ENCODE measurements at regions not wholly inside any gene's neighbourhood (a gene's known extent, or its start where the extent isn't known, plus 50 kb on each side); places are given as distances from the start of the nearest gene placed in this dataset.
"Not testable (repeated sequence)": the region's sequence is repeated elsewhere in the genome, so short reads cannot be mapped to it uniquely, and the experiment has no call there.

- no peak overlapping the region for H3K4me3 ChIP-seq (ENCODE audit: low read length in 2 of 2)
- no peak overlapping the region for H4K91ac ChIP-seq (ENCODE audit: low read depth, low read length, poor library complexity)
- H4K8ac ChIP-seq (ENCODE audit: low read depth, low read length) = no peak overlapping the region
- no peak overlapping the region for H3K14ac ChIP-seq (ENCODE audit: low read length)
- no peak overlapping the region for H2AFZ ChIP-seq (ENCODE audit: low read length)
- DNase-seq (ENCODE audit: low spot score) = no peak
- no peaks in the 10 kb centered on the region for H3K79me1 ChIP-seq (ENCODE audit: low read depth, low read length)
- no CpG with 5 or more reads among the region's 4 CpGs for WGBS, 2 donors (ENCODE audit: extremely low coverage in 2 of 2, insufficient read length in 2 of 2, insufficient replicate concordance in 1 of 2)
- no peak overlapping the region for H2AK5ac ChIP-seq (ENCODE audit: low read depth, low read length)
- no peak overlapping the region for H2BK5ac ChIP-seq (ENCODE audit: low read length)
- no peak overlapping the region for H3K18ac ChIP-seq (ENCODE audit: low read length)
- H2BK12ac ChIP-seq (ENCODE audit: low read length) = no peak overlapping the region
- no peak overlapping the region for H3K23ac ChIP-seq (ENCODE audit: low read depth, low read length, poor library complexity)
- H3K27ac ChIP-seq (replicated peaks; ENCODE audit: low read length) = no peak overlapping the region
- H3K4me1 ChIP-seq (ENCODE audit: control insufficient read depth in 2 of 2, insufficient read depth in 1 of 2, low read depth in 1 of 2, low read length in 2 of 2) = no peaks in the 10 kb centered on the region
- H3K4ac ChIP-seq (ENCODE audit: low read length) = no peak overlapping the region
- H3K27me3 ChIP-seq (ENCODE audit: control insufficient read depth in 3 of 3, insufficient read depth in 3 of 3, low read depth in 1 of 3, low read length in 3 of 3) = peaks cover 0 to 2% (median 0%) of the 10 kb centered on the region in 3 experiments
- H3K9ac ChIP-seq (ENCODE audit: low read depth, low read length, poor library complexity) = no peak overlapping the region
- H3K4me2 ChIP-seq (ENCODE audit: insufficient read depth, low read length, poor library complexity, severe bottlenecking) = no peak overlapping the region
- no peak overlapping the region for H2BK15ac ChIP-seq (ENCODE audit: low read length)
- no peaks in the 10 kb centered on the region for H3K9me3 ChIP-seq (replicated peaks in 1 of 2; ENCODE audit: control insufficient read depth in 2 of 2, insufficient read depth in 1 of 2, low read depth in 1 of 2, low read length in 2 of 2)
- H3K36me3 ChIP-seq (replicated peaks in 1 of 2; ENCODE audit: control insufficient read depth in 2 of 2, insufficient read depth in 2 of 2, low read length in 2 of 2) = no peaks in the 10 kb centered on the region
- H2BK120ac ChIP-seq (ENCODE audit: low read depth, low read length) = no peak overlapping the region
These were observed 55.1 kb upstream of the PELI2 start for GRCh38 chr14:56063131-56063530.

GRCh38 chr14:56064513-56064912 is 53.7 kb upstream of the PELI2 start:
- Histone ChIP-seq H4K91ac (ENCODE audit: low read depth, low read length, poor library complexity) (no peak overlapping the region), H2BK12ac (ENCODE audit: low read length) (no peak overlapping the region), H2AK5ac (ENCODE audit: low read depth, low read length) (no peak overlapping the region), H2BK15ac (ENCODE audit: low read length) (no peak overlapping the region), H3K4me1 (ENCODE audit: control insufficient read depth in 2 of 2, insufficient read depth in 1 of 2, low read depth in 1 of 2, low read length in 2 of 2) (no peaks in the 10 kb centered on the region), H3K18ac (ENCODE audit: low read length) (no peak overlapping the region), H3K4me2 (ENCODE audit: insufficient read depth, low read length, poor library complexity, severe bottlenecking) (no peak overlapping the region), H3K9me3 (replicated peaks in 1 of 2; ENCODE audit: control insufficient read depth in 2 of 2, insufficient read depth in 1 of 2, low read depth in 1 of 2, low read length in 2 of 2) (no peaks in the 10 kb centered on the region), H3K27me3 (ENCODE audit: control insufficient read depth in 3 of 3, insufficient read depth in 3 of 3, low read depth in 1 of 3, low read length in 3 of 3) (peaks cover 0 to 3% (median 0%) of the 10 kb centered on the region in 3 experiments), H2BK5ac (ENCODE audit: low read length) (no peak overlapping the region), H3K23ac (ENCODE audit: low read depth, low read length, poor library complexity) (no peak overlapping the region), H3K9ac (ENCODE audit: low read depth, low read length, poor library complexity) (no peak overlapping the region), H3K14ac (ENCODE audit: low read length) (no peak overlapping the region), H3K4ac (ENCODE audit: low read length) (no peak overlapping the region), H3K27ac (replicated peaks; ENCODE audit: low read length) (no peak overlapping the region), H2AFZ (ENCODE audit: low read length) (no peak overlapping the region), H3K36me3 (replicated peaks in 1 of 2; ENCODE audit: control insufficient read depth in 2 of 2, insufficient read depth in 2 of 2, low read length in 2 of 2) (no peaks in the 10 kb centered on the region), H4K8ac (ENCODE audit: low read depth, low read length) (no peak overlapping the region), H3K79me1 (ENCODE audit: low read depth, low read length) (no peaks in the 10 kb centered on the region), H2BK120ac (ENCODE audit: low read depth, low read length) (no peak overlapping the region), H3K4me3 (ENCODE audit: low read length in 2 of 2) (no peak overlapping the region)
- WGBS, 2 donors (ENCODE audit: extremely low coverage in 2 of 2, insufficient read length in 2 of 2, insufficient replicate concordance in 1 of 2) = no CpG with 5 or more reads among the region's 5 CpGs
- DNase-seq (ENCODE audit: low spot score) = no peak

GRCh38 chr14:56065199-56065598 is 53.0 kb upstream of the PELI2 start:
- not testable (repeated sequence) for H3K14ac ChIP-seq (ENCODE audit: low read length); H2BK12ac ChIP-seq (ENCODE audit: low read length); H3K4me1 ChIP-seq (ENCODE audit: control insufficient read depth in 2 of 2, insufficient read depth in 1 of 2, low read depth in 1 of 2, low read length in 2 of 2); H3K4ac ChIP-seq (ENCODE audit: low read length); H2BK15ac ChIP-seq (ENCODE audit: low read length); H3K36me3 ChIP-seq (replicated peaks in 1 of 2; ENCODE audit: control insufficient read depth in 2 of 2, insufficient read depth in 2 of 2, low read length in 2 of 2); H4K8ac ChIP-seq (ENCODE audit: low read depth, low read length); H2BK5ac ChIP-seq (ENCODE audit: low read length); H3K4me2 ChIP-seq (ENCODE audit: insufficient read depth, low read length, poor library complexity, severe bottlenecking); H3K79me1 ChIP-seq (ENCODE audit: low read depth, low read length); H3K9me3 ChIP-seq (replicated peaks in 1 of 2; ENCODE audit: control insufficient read depth in 2 of 2, insufficient read depth in 1 of 2, low read depth in 1 of 2, low read length in 2 of 2); H3K27me3 ChIP-seq (ENCODE audit: control insufficient read depth in 3 of 3, insufficient read depth in 3 of 3, low read depth in 1 of 3, low read length in 3 of 3); H3K27ac ChIP-seq (replicated peaks; ENCODE audit: low read length); H4K91ac ChIP-seq (ENCODE audit: low read depth, low read length, poor library complexity); H3K18ac ChIP-seq (ENCODE audit: low read length); H2BK120ac ChIP-seq (ENCODE audit: low read depth, low read length); H2AFZ ChIP-seq (ENCODE audit: low read length); H3K23ac ChIP-seq (ENCODE audit: low read depth, low read length, poor library complexity); H2AK5ac ChIP-seq (ENCODE audit: low read depth, low read length); H3K4me3 ChIP-seq (ENCODE audit: low read length in 2 of 2); DNase-seq (ENCODE audit: low spot score); H3K9ac ChIP-seq (ENCODE audit: low read depth, low read length, poor library complexity)
- WGBS, 2 donors (ENCODE audit: extremely low coverage in 2 of 2, insufficient read length in 2 of 2, insufficient replicate concordance in 1 of 2) = no CpG with 5 or more reads among the region's 4 CpGs

- Histone ChIP-seq H2BK5ac (ENCODE audit: low read length) (no peak overlapping the region), H3K9ac (ENCODE audit: low read depth, low read length, poor library complexity) (no peak overlapping the region), H3K9me3 (replicated peaks in 1 of 2; ENCODE audit: control insufficient read depth in 2 of 2, insufficient read depth in 1 of 2, low read depth in 1 of 2, low read length in 2 of 2) (no peaks in the 10 kb centered on the region), H3K27ac (replicated peaks; ENCODE audit: low read length) (no peak overlapping the region), H3K23ac (ENCODE audit: low read depth, low read length, poor library complexity) (no peak overlapping the region), H2AFZ (ENCODE audit: low read length) (no peak overlapping the region), H2BK120ac (ENCODE audit: low read depth, low read length) (no peak overlapping the region), H3K36me3 (replicated peaks in 1 of 2; ENCODE audit: control insufficient read depth in 2 of 2, insufficient read depth in 2 of 2, low read length in 2 of 2) (no peaks in the 10 kb centered on the region), H3K4ac (ENCODE audit: low read length) (no peak overlapping the region), H2AK5ac (ENCODE audit: low read depth, low read length) (no peak overlapping the region), H3K14ac (ENCODE audit: low read length) (no peak overlapping the region), H3K4me1 (ENCODE audit: control insufficient read depth in 2 of 2, insufficient read depth in 1 of 2, low read depth in 1 of 2, low read length in 2 of 2) (no peaks in the 10 kb centered on the region), H2BK15ac (ENCODE audit: low read length) (no peak overlapping the region), H3K4me2 (ENCODE audit: insufficient read depth, low read length, poor library complexity, severe bottlenecking) (no peak overlapping the region), H4K91ac (ENCODE audit: low read depth, low read length, poor library complexity) (no peak overlapping the region), H3K4me3 (ENCODE audit: low read length in 2 of 2) (no peak overlapping the region), H2BK12ac (ENCODE audit: low read length) (no peak overlapping the region), H3K79me1 (ENCODE audit: low read depth, low read length) (no peaks in the 10 kb centered on the region), H4K8ac (ENCODE audit: low read depth, low read length) (no peak overlapping the region), H3K18ac (ENCODE audit: low read length) (no peak overlapping the region), H3K27me3 (ENCODE audit: control insufficient read depth in 3 of 3, insufficient read depth in 3 of 3, low read depth in 1 of 3, low read length in 3 of 3) (peaks cover 0 to 3% (median 0%) of the 10 kb centered on the region in 3 experiments)
- no CpG with 5 or more reads among the region's 5 CpGs for WGBS, 2 donors (ENCODE audit: extremely low coverage in 2 of 2, insufficient read length in 2 of 2, insufficient replicate concordance in 1 of 2)
- DNase-seq (ENCODE audit: low spot score) = no peak
These were observed 52.5 kb upstream of the PELI2 start for GRCh38 chr14:56065621-56066290.
